Osteocyte (in vitro differentiated cells): ENCODE measurements at regions not wholly inside any gene's neighbourhood (a gene's known extent, or its start where the extent isn't known, plus 50 kb on each side); places are given as distances from the start of the nearest gene placed in this dataset.
"Not testable (repeated sequence)": the region's sequence is repeated elsewhere in the genome, so short reads cannot be mapped to it uniquely, and the experiment has no call there.

ENCODE experiments used
- DNase-seq: peaks from one replicate; pipeline ENCODE4 v3.0.0; 2021; ENCODE audit warnings: mixed read lengths; ENCODE audit not compliant: unreplicated experiment; ENCODE audit errors: extremely low spot score
- H3K27ac Mint-ChIP-seq: one replicate; pipeline ENCODE4 v1.8.0; 2021; ENCODE audit warnings: mild to moderate bottlenecking, mixed read lengths; ENCODE audit not compliant: unreplicated experiment
- H3K27me3 Mint-ChIP-seq: one replicate; pipeline ENCODE4 v1.8.0; 2021; ENCODE audit warnings: mixed read lengths; ENCODE audit not compliant: unreplicated experiment
- H3K36me3 Mint-ChIP-seq: one replicate; pipeline ENCODE4 v1.8.0; 2021; ENCODE audit warnings: mixed read lengths; ENCODE audit not compliant: unreplicated experiment
- H3K4me1 Mint-ChIP-seq: one replicate; pipeline ENCODE4 v1.8.0; 2021; ENCODE audit warnings: mixed read lengths; ENCODE audit not compliant: unreplicated experiment
- H3K4me3 Mint-ChIP-seq: one replicate; pipeline ENCODE4 v1.8.0; 2021; ENCODE audit warnings: mild to moderate bottlenecking, moderate library complexity, mixed read lengths; ENCODE audit not compliant: unreplicated experiment
- H3K9me3 Mint-ChIP-seq: one replicate; pipeline ENCODE4 v1.8.0; 2021; ENCODE audit warnings: mixed read lengths; ENCODE audit not compliant: unreplicated experiment

DNA sequence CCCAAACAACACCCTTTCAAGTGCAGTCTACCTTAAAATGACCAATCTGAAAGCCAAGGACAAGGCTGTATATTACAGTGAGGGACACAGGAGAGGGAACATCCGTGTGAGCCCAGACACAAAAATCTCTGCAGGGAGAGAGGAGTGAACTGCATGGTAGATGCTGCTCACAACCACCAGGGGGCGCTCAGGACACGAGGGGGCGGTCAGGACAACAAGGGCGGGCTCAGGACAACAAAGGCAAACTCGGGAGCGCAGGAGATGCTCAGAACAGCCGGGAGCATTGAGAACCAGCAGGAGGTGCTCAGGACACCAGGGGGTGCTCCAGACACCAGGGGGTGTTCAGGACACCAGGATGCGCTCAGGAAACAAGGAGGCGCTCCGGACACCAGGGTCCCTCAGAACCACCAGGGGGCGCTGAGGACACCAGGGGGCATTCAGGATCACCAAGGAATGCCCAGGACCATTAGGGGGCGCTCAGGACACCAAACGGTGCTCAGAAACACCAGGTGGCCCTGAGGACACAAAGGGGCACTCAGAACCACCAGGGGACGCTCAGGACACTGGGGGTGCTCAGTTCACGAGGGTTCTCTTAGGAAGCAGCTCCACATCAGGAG lies 357.0 kb downstream of the TP53TG3F start:
- not testable (repeated sequence) for H3K36me3 Mint-ChIP-seq, H3K4me3 Mint-ChIP-seq, DNase-seq, H3K27me3 Mint-ChIP-seq, H3K9me3 Mint-ChIP-seq, H3K4me1 Mint-ChIP-seq, H3K27ac Mint-ChIP-seq

DNA sequence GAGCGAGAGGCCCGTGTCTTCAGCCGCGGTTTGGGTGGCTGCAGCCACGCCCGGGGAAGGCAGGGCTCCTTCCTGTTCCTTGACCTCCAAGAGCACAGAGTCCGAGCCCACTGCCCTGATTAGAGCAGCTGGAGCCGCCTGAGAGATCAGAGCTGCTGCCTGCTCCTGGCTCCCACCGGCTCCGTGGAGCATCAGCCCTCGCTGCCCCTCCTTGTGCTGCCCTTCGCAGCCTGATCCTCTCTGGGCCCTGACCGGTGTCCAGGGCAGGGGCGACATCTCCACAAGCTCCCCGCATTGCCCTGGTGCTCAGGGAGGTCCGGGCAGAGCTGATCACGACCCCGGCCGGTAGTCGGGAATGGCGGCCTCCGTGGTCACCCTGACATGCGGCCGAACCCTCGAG lies 365.3 kb downstream of the TP53TG3F start:
- DNase-seq, H3K4me3 Mint-ChIP-seq, H3K36me3 Mint-ChIP-seq, H3K27me3 Mint-ChIP-seq, H3K4me1 Mint-ChIP-seq, H3K27ac Mint-ChIP-seq, H3K9me3 Mint-ChIP-seq: not testable (repeated sequence)

DNA sequence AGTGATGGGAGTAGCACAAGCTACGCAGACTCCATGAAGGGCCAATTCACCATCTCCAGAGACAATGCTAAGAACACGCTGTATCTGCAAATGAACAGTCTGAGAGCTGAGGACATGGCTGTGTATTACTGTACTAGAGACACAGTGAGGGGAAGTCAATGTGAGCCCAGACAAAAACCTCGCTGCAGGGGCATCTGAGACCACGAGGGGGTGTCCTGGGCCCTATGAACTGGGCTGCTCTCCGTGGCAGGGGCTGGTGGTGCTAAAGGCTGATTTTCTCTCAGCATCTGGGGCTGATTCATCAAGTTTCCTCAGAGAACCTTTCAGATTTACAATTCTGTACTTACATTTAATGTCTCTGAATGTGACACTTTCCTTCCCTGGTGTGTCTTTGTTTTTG lies 368.1 kb downstream of the TP53TG3F start:
- H3K4me3 Mint-ChIP-seq, H3K27ac Mint-ChIP-seq, H3K27me3 Mint-ChIP-seq, H3K9me3 Mint-ChIP-seq, H3K36me3 Mint-ChIP-seq, DNase-seq, H3K4me1 Mint-ChIP-seq: not testable (repeated sequence)

DNA sequence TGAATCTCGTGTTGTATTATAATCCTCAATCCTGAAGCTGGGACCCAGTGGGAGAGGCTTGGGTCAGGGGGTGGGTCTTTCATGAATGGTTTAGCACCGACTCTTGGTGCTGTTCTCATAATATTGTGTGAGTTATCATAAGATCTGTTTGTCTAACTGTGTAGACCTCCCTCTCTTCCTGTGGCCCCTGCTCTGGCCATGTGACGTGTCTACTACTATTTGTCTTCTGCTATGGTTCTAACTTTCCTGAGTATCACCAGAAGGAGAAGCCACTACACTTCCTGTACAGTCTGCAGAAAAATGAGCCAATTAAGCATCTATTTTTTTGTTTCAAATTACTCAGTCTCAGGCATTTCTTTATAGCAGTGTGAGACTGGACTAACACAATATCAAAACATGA lies 379.7 kb downstream of the TP53TG3F start:
- not testable (repeated sequence) for H3K9me3 Mint-ChIP-seq, H3K4me3 Mint-ChIP-seq, H3K27me3 Mint-ChIP-seq, H3K27ac Mint-ChIP-seq, H3K36me3 Mint-ChIP-seq, H3K4me1 Mint-ChIP-seq, DNase-seq

- H3K4me3 Mint-ChIP-seq, DNase-seq, H3K4me1 Mint-ChIP-seq, H3K27ac Mint-ChIP-seq, H3K27me3 Mint-ChIP-seq, H3K36me3 Mint-ChIP-seq, H3K9me3 Mint-ChIP-seq: not testable (repeated sequence)
These were observed 385.1 kb downstream of the TP53TG3F start for GRCh38 chr16:33844533-33844932.
